ENCODE measurements at regions not wholly inside any gene's neighbourhood (a gene's known extent, or its start where the extent isn't known, plus 50 kb on each side); places are given as distances from the start of the nearest gene placed in this dataset.

GRCh38 chr4:184574861-184575260 is 74.4 kb downstream of the CASP3 start:
- no peak for TF ChIP-seq POLR2AphosphoS5 (IDR thresholded peaks at IDR 0.05)
- no peak for TF ChIP-seq POLR2A (IDR thresholded peaks at IDR 0.05)
